PC-3 (cell line): ENCODE measurements at regions not wholly inside any gene's neighbourhood (a gene's known extent, or its start where the extent isn't known, plus 50 kb on each side); places are given as distances from the start of the nearest gene placed in this dataset.

Experiments used
- ATAC-seq: fragments of 200-7000 bp; cut with Tn5 transposase; 2 replicates; pipeline ENCODE4 v1.9.1; 2020; ENCODE audit warnings: mild to moderate bottlenecking, moderate library complexity
- BruUV-seq: library from RNA; stranded (reverse); fragments of 400-500 nt; replicated peaks from 2 replicates; lab custom pipeline; 2021; lab: Mats Ljungman, UMichigan
- CTCF ChIA-PET: fragments of 300-600 bp; sonication (Branson Sonifier 250); formaldehyde crosslinking; loops from one replicate; lab custom pipeline; 2022; ENCODE audit warnings: antibody characterized with exemption; lab: Charles Lee
- POLR2A ChIA-PET: fragments of 300-600 bp; sonication (Branson Sonifier 250); formaldehyde crosslinking; loops from one replicate; lab custom pipeline; 2022; ENCODE audit warnings: antibody characterized with exemption; ENCODE audit not compliant: unreplicated experiment; lab: Charles Lee
- DNase-seq: peaks from one replicate; pipeline ENCODE4 v3.0.0-alpha.2; 2015
- H2AFZ ChIP-seq: fragments of 300-600 bp; sonication (generic); 2 replicates; pipeline ENCODE4 v1.6.0; 2016; ENCODE audit warnings: antibody characterized with exemption, low read length
- H3F3A ChIP-seq: fragments of 300-600 bp; sonication (generic); one replicate; pipeline ENCODE4 v1.6.0; 2017; ENCODE audit warnings: antibody characterized with exemption, low read length, control low read depth, mild to moderate bottlenecking; ENCODE audit not compliant: unreplicated experiment
- H3K27ac ChIP-seq: fragments of 300-600 bp; sonication (generic); 2 replicates; pipeline ENCODE4 v1.5.1; 2016; ENCODE audit warnings: mild to moderate bottlenecking, low read length
- H3K27me3 ChIP-seq: fragments of 300-600 bp; sonication (generic); 2 replicates; pipeline ENCODE4 v1.6.1; 2016; ENCODE audit warnings: low read length, mixed read lengths
- H3K36me3 ChIP-seq: fragments of 300-600 bp; sonication (generic); 2 replicates; pipeline ENCODE4 v1.6.1; 2016; ENCODE audit warnings: low read depth, mixed run types, low read length, mixed read lengths
- H3K4me1 ChIP-seq: fragments of 300-600 bp; sonication (generic); 2 replicates; pipeline ENCODE4 v1.5.1; 2016; ENCODE audit warnings: low read length; ENCODE audit not compliant: insufficient read depth
- H3K4me2 ChIP-seq: fragments of 300-600 bp; sonication (generic); 2 replicates; pipeline ENCODE4 v1.6.0; 2016; ENCODE audit warnings: low read length
- H3K4me3 ChIP-seq: fragments of 300-600 bp; sonication (generic); 2 replicates; pipeline ENCODE4 v1.5.1; 2016; ENCODE audit warnings: mild to moderate bottlenecking, low read length, mixed read lengths
- H3K79me2 ChIP-seq: fragments of 300-600 bp; sonication (generic); 2 replicates; pipeline ENCODE4 v1.6.1; 2017; ENCODE audit warnings: low read length, mixed read lengths
- H3K9ac ChIP-seq: fragments of 300-600 bp; sonication (generic); 2 replicates; pipeline ENCODE4 v1.6.0; 2016; ENCODE audit warnings: mild to moderate bottlenecking, low read length
- H3K9me2 ChIP-seq: fragments of 300-600 bp; sonication (generic); replicated peaks from 2 replicates; pipeline ENCODE4 v1.6.1; 2016; ENCODE audit warnings: mixed run types, low read length, mixed read lengths
- H3K9me3 ChIP-seq: fragments of 300-600 bp; sonication (generic); 2 replicates; pipeline ENCODE4 v1.6.1; 2016; ENCODE audit warnings: low read length, mixed read lengths
- H4K20me1 ChIP-seq: fragments of 300-600 bp; sonication (generic); 2 replicates; pipeline ENCODE4 v1.6.1; 2016; ENCODE audit warnings: low read length, mixed read lengths
- CTCF ChIP-seq: fragments of 300-600 bp; sonication (generic); conservative IDR thresholded peaks from 2 replicates; pipeline ENCODE4 v1.5.1; 2017; ENCODE audit warnings: antibody characterized with exemption, low read depth, mild to moderate bottlenecking, low read length
- EZH2 ChIP-seq: fragments of 300-600 bp; sonication (generic); IDR thresholded peaks from one replicate; pipeline ENCODE4 v1.6.1; 2017; ENCODE audit warnings: antibody characterized with exemption, mild to moderate bottlenecking, low read length; ENCODE audit not compliant: unreplicated experiment
- EZH2phosphoT487 ChIP-seq: fragments of 300-600 bp; sonication (generic); IDR thresholded peaks from 2 replicates; pipeline ENCODE4 v1.6.1; 2018; ENCODE audit warnings: mild to moderate bottlenecking, antibody characterized with exemption, low read length, borderline replicate concordance
- intact Hi-C: fragments of 100-400 bp; cut with micrococcal nuclease; formaldehyde crosslinking; loops from 2 replicates; pipeline ENCODE4 v1.9.0; 2023

- Histone ChIP-seq H4K20me1 (no peaks in the 10 kb centered on the region), H3K9ac (no peak overlapping the region), H3K36me3 (no peaks in the 10 kb centered on the region), H3K4me1 (peaks cover 15% of the 10 kb centered on the region), H3K4me2 (no peak overlapping the region), H2AFZ (no peak overlapping the region), H3K4me3 (no peak overlapping the region), H3K27me3 (no peaks in the 10 kb centered on the region), H3K9me2 (no peaks in the 10 kb centered on the region), H3K27ac (no peak overlapping the region), H3K9me3 (no peaks in the 10 kb centered on the region), H3K79me2 (no peaks in the 10 kb centered on the region), H3F3A (no peaks in the 10 kb centered on the region)
- no TSS peak for BruUV-seq
- TF ChIP-seq EZH2: no peak
- TF ChIP-seq CTCF: no peak
- no peak for TF ChIP-seq EZH2phosphoT487
- POLR2A ChIA-PET: no interaction called here
- ATAC-seq: no peak
- DNase-seq: no peak
- intact Hi-C loops: no loop called here
- CTCF ChIA-PET: interaction anchor here (0.8 kb wide), 1 partner anchor 193 kb away, joined by 4 read pairs; no protein-coding TSS in a partner anchor
Observed at GRCh38 chr18:43775591-43775990, 498.3 kb upstream of the SYT4 start.

GRCh38 chr18:43776997-43777396, 499.7 kb upstream of the SYT4 start:
- H3K79me2 ChIP-seq: no peaks in the 10 kb centered on the region
- H3K27ac ChIP-seq: no peak overlapping the region
- H3K9ac ChIP-seq: no peak overlapping the region
- no TSS peak for BruUV-seq
- H3K9me3 ChIP-seq: no peaks in the 10 kb centered on the region
- H3K9me2 ChIP-seq: no peaks in the 10 kb centered on the region
- intact Hi-C loops: loop anchor here (1.0 kb wide), 1 partner anchor 112 kb away; no protein-coding TSS in a partner anchor
- ChIA-PET CTCF (interaction anchor here (0.6 kb wide), 1 partner anchor 12 kb away, joined by 3 read pairs; no protein-coding TSS in a partner anchor), POLR2A (no interaction called here)
- TF ChIP-seq CTCF: no peak
- no peak for TF ChIP-seq EZH2phosphoT487
- no peak for TF ChIP-seq EZH2
- H2AFZ ChIP-seq: no peak overlapping the region
- DNase-seq: peak; percentile 10
- no peaks in the 10 kb centered on the region for H3K27me3 ChIP-seq
- peaks cover 24% of the 10 kb centered on the region for H3K4me1 ChIP-seq
- no peaks in the 10 kb centered on the region for H3K36me3 ChIP-seq
- peak; percentile 55 for ATAC-seq
- H3F3A ChIP-seq: no peaks in the 10 kb centered on the region
- no peaks in the 10 kb centered on the region for H4K20me1 ChIP-seq
- no peak overlapping the region for H3K4me2 ChIP-seq
- H3K4me3 ChIP-seq: no peak overlapping the region

- CTCF ChIA-PET: interaction anchor here (0.6 kb wide), 1 partner anchor 99 kb away, joined by 3 read pairs; no protein-coding TSS in a partner anchor
- DNase-seq: no peak
Observed at GRCh38 chr18:43777636-43778304, 500.5 kb upstream of the SYT4 start.

More at GRCh38 chr18:43777636-43778304, 500.5 kb upstream of the SYT4 start:
- H3K36me3 ChIP-seq: no peaks in the 10 kb centered on the region
- H3K9me2 ChIP-seq: no peaks in the 10 kb centered on the region
- TF ChIP-seq EZH2: no peak
- no peak for TF ChIP-seq EZH2phosphoT487
- TF ChIP-seq CTCF: no peak
- H3K27me3 ChIP-seq: no peaks in the 10 kb centered on the region
- H3K79me2 ChIP-seq: no peaks in the 10 kb centered on the region
- no peak overlapping the region for H2AFZ ChIP-seq
- H3K9me3 ChIP-seq: no peaks in the 10 kb centered on the region
- H3K4me1 ChIP-seq: peaks cover 24% of the 10 kb centered on the region
- intact Hi-C loops: loop anchor here (1.0 kb wide), 1 partner anchor 112 kb away; no protein-coding TSS in a partner anchor
- no TSS peak for BruUV-seq
- no peak overlapping the region for H3K9ac ChIP-seq
- H3F3A ChIP-seq: no peaks in the 10 kb centered on the region
- H4K20me1 ChIP-seq: no peaks in the 10 kb centered on the region
- ATAC-seq: no peak
- POLR2A ChIA-PET: no interaction called here
- no peak overlapping the region for H3K4me3 ChIP-seq
- H3K4me2 ChIP-seq: no peak overlapping the region
- no peak overlapping the region for H3K27ac ChIP-seq
